ENCODE measurements at regions not wholly inside any gene's neighbourhood (a gene's known extent, or its start where the extent isn't known, plus 50 kb on each side); places are given as distances from the start of the nearest gene placed in this dataset.

DNA sequence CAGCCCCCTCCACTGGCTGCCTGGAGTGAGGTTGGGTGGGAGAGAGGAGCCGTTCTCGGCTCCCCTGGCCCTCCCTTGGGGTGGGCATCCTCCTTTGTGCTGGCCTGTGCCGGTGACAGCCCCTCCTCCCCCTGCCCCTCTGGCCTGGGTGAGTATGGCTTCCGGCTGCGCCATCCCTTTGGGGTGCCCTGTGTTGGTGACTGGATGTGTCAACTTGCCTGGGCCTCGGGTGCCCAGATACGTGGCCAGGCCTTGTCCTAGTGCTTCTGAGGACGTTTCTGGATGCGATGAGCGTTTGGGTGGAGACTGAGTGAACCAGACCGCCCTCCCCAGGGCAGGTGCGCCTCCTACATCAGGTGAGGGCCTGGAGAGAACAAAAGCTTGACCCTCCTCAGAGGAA is 59.7 kb downstream of the PLXNA1 start:
- TF ChIP-seq, protein P1, sequence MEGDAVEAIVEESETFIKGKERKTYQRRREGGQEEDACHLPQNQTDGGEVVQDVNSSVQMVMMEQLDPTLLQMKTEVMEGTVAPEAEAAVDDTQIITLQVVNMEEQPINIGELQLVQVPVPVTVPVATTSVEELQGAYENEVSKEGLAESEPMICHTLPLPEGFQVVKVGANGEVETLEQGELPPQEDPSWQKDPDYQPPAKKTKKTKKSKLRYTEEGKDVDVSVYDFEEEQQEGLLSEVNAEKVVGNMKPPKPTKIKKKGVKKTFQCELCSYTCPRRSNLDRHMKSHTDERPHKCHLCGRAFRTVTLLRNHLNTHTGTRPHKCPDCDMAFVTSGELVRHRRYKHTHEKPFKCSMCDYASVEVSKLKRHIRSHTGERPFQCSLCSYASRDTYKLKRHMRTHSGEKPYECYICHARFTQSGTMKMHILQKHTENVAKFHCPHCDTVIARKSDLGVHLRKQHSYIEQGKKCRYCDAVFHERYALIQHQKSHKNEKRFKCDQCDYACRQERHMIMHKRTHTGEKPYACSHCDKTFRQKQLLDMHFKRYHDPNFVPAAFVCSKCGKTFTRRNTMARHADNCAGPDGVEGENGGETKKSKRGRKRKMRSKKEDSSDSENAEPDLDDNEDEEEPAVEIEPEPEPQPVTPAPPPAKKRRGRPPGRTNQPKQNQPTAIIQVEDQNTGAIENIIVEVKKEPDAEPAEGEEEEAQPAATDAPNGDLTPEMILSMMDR (IDR thresholded peaks at IDR 0.05; ENCODE audit: insufficient read depth, low read depth, low read length) = no peak
- TF ChIP-seq EZH2 (IDR thresholded peaks at IDR 0.05; ENCODE audit: insufficient read depth, low read length) = no peak

Measured in astrocyte (in vitro differentiated cells and primary cell).